ENCODE measurements at regions not wholly inside any gene's neighbourhood (a gene's known extent, or its start where the extent isn't known, plus 50 kb on each side); places are given as distances from the start of the nearest gene placed in this dataset.

DNA sequence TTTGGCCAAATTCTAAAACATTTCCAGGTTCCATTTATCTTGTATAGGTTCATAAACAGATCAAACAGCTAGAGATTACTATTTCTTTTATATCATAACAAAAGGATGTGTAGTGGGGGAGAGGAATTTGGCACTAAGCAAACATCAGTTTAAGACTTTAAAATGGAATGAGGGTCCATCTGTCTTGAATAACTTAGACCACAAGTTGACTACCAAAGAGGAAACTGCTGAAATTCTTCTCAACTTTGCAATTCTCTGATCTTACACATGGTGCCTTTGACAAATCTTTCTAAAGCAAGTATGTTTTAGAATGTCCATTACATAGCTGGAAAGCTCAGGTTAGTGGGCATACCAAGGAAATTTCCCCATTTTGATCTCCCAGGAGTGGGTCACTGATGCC is 140.5 kb upstream of the ADAMTS9 start:
- TF ChIP-seq, protein P1, sequence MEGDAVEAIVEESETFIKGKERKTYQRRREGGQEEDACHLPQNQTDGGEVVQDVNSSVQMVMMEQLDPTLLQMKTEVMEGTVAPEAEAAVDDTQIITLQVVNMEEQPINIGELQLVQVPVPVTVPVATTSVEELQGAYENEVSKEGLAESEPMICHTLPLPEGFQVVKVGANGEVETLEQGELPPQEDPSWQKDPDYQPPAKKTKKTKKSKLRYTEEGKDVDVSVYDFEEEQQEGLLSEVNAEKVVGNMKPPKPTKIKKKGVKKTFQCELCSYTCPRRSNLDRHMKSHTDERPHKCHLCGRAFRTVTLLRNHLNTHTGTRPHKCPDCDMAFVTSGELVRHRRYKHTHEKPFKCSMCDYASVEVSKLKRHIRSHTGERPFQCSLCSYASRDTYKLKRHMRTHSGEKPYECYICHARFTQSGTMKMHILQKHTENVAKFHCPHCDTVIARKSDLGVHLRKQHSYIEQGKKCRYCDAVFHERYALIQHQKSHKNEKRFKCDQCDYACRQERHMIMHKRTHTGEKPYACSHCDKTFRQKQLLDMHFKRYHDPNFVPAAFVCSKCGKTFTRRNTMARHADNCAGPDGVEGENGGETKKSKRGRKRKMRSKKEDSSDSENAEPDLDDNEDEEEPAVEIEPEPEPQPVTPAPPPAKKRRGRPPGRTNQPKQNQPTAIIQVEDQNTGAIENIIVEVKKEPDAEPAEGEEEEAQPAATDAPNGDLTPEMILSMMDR (IDR thresholded peaks at IDR 0.05): no peak
- TF ChIP-seq ZFX (IDR thresholded peaks at IDR 0.05; ENCODE audit: borderline replicate concordance): no peak
